Right lung (tissue), 2 donors: ENCODE measurements at regions not wholly inside any gene's neighbourhood (a gene's known extent, or its start where the extent isn't known, plus 50 kb on each side); places are given as distances from the start of the nearest gene placed in this dataset.

Experiments used
- DNase-seq, 2 donors: peaks; one replicate each; pipeline ENCODE4 v3.0.0-alpha.2; 2013

- DNase-seq = no peak
Measured at GRCh38 chr18:38606841-38607240, 1041.2 kb upstream of the CELF4 start.

GRCh38 chr18:38602341-38602740 is 1036.7 kb upstream of the CELF4 start:
- no peak for DNase-seq

- DNase-seq = no peak
Measured at GRCh38 chr18:38587571-38587970, 1022.0 kb upstream of the CELF4 start.

GRCh38 chr18:38586327-38586726 is 1020.7 kb upstream of the CELF4 start:
- DNase-seq = no peak

GRCh38 chr18:38579764-38580163 is 1014.2 kb upstream of the CELF4 start:
- no peak for DNase-seq

- no peak for DNase-seq
Measured at GRCh38 chr18:38576916-38577315, 1011.3 kb upstream of the CELF4 start.

- DNase-seq = no peak
Measured at GRCh38 chr18:38576349-38576748, 1010.8 kb upstream of the CELF4 start.

GRCh38 chr18:38575648-38576047 is 1010.0 kb upstream of the CELF4 start:
- DNase-seq = no peak

GRCh38 chr18:38575023-38575422 is 1009.4 kb upstream of the CELF4 start:
- DNase-seq = no peak

- no peak for DNase-seq
Measured at GRCh38 chr18:38572554-38573111, 1007.0 kb upstream of the CELF4 start.

- DNase-seq = no peak
Measured at GRCh38 chr18:38571651-38572050, 1006.1 kb upstream of the CELF4 start.

GRCh38 chr18:38565513-38565912 is 999.9 kb upstream of the CELF4 start:
- DNase-seq = no peak

GRCh38 chr18:38563396-38563980 is 997.9 kb upstream of the CELF4 start:
- no peak for DNase-seq

GRCh38 chr18:38557006-38557405 is 991.4 kb upstream of the CELF4 start:
- DNase-seq = no peak

GRCh38 chr18:38552732-38553321 is 987.2 kb upstream of the CELF4 start:
- no peak for DNase-seq

GRCh38 chr18:38551881-38552280 is 986.3 kb upstream of the CELF4 start:
- no peak for DNase-seq

- DNase-seq = no peak
Measured at GRCh38 chr18:38545071-38545470, 979.5 kb upstream of the CELF4 start.

GRCh38 chr18:38539856-38540255 is 974.3 kb upstream of the CELF4 start:
- DNase-seq = no peak

GRCh38 chr18:38539371-38539770 is 973.8 kb upstream of the CELF4 start:
- DNase-seq = no peak

- DNase-seq = no peak
Measured at GRCh38 chr18:38534073-38534472, 968.5 kb upstream of the CELF4 start.

- DNase-seq = no peak
Measured at GRCh38 chr18:38526922-38527321, 961.3 kb upstream of the CELF4 start.

- DNase-seq = no peak
Measured at GRCh38 chr18:38525039-38525438, 959.4 kb upstream of the CELF4 start.

- DNase-seq = peak; percentile 32 to 45
Measured at GRCh38 chr18:38520786-38521185, 955.2 kb upstream of the CELF4 start.

- no peak for DNase-seq
Measured at GRCh38 chr18:38502539-38502938, 936.9 kb upstream of the CELF4 start.
